H1 (cell line): ENCODE measurements at regions not wholly inside any gene's neighbourhood (a gene's known extent, or its start where the extent isn't known, plus 50 kb on each side); places are given as distances from the start of the nearest gene placed in this dataset.

Experiments used
- BACH1 ChIP-seq: IDR thresholded peaks from 2 replicates; pipeline ENCODE4 v1.6.1; 2012; ENCODE audit warnings: low read length, improper control_type of control experiment
- CTCF ChIP-seq, 3 experiments: IDR thresholded peaks; 1 replicate in 2 of 3; 2 replicates in 1 of 3; pipeline versions ENCODE4 v1.5.1 to v1.6.1; 2011; ENCODE audit warnings: low read length in 3 of 3, mild to moderate bottlenecking in 3 of 3, inconsistent platforms in 2 of 3, low read depth in 1 of 3, moderate library complexity in 1 of 3; ENCODE audit not compliant: insufficient read depth in 1 of 3; ENCODE audit errors: control extremely low read depth in 1 of 3
- E2F6 ChIP-seq: IDR thresholded peaks from 2 replicates; pipeline ENCODE4 v1.6.1; 2012; ENCODE audit warnings: inconsistent platforms
- HDAC2 ChIP-seq, 2 experiments: fragments of 300-600 bp in 1 of 2; sonication (generic) in 1 of 2; IDR thresholded peaks; 2 replicates each; pipeline ENCODE4 v1.6.1; 2011 to 2012; ENCODE audit warnings: low read depth in 2 of 2, low read length in 2 of 2, mild to moderate bottlenecking in 2 of 2, moderate library complexity in 2 of 2, borderline replicate concordance in 1 of 2, inconsistent platforms in 1 of 2
- JUND ChIP-seq: IDR thresholded peaks from 2 replicates; pipeline ENCODE4 v1.6.1; 2011; ENCODE audit warnings: mild to moderate bottlenecking, improper control_type of control experiment, low read length

- TF ChIP-seq CTCF (IDR thresholded peaks at IDR 0.05; ENCODE audit: control extremely low read depth in 1 of 3, insufficient read depth in 1 of 3, low read depth in 1 of 3, low read length in 3 of 3) (no peak), BACH1 (no peak), E2F6 (no peak), JUND (no peak), HDAC2 (IDR thresholded peaks at IDR 0.05; ENCODE audit: borderline replicate concordance in 1 of 2, low read depth in 2 of 2, low read length in 2 of 2) (no peak)
Observed at GRCh38 chr1:105180789-105181188, 1431.1 kb downstream of the AMY1C start (continued).
